Hepatocyte (in vitro differentiated cells): ENCODE measurements at regions not wholly inside any gene's neighbourhood (a gene's known extent, or its start where the extent isn't known, plus 50 kb on each side); places are given as distances from the start of the nearest gene placed in this dataset.

Experiments used
- CTCF ChIP-seq: fragments of 200-600 bp; sonication (generic); IDR thresholded peaks from 2 replicates; pipeline ENCODE4 v1.5.1; 2016; ENCODE audit warnings: antibody characterized with exemption, mild to moderate bottlenecking; ENCODE audit not compliant: poor library complexity
- EZH2 ChIP-seq: fragments of 200-600 bp; sonication (generic); IDR thresholded peaks from 2 replicates; pipeline ENCODE4 v1.6.1; 2016; ENCODE audit warnings: antibody characterized with exemption, mild to moderate bottlenecking, borderline replicate concordance

- TF ChIP-seq CTCF (no peak), EZH2 (no peak)
Measured at GRCh38 chr3:165455360-165455759, 259.2 kb upstream of the SLITRK3 start.
